GM06990 (cell line): ENCODE measurements at regions not wholly inside any gene's neighbourhood (a gene's known extent, or its start where the extent isn't known, plus 50 kb on each side); places are given as distances from the start of the nearest gene placed in this dataset.
"Not testable (repeated sequence)": the region's sequence is repeated elsewhere in the genome, so short reads cannot be mapped to it uniquely, and the experiment has no call there.

Experiments used
- DNase-seq: peaks from one replicate; pipeline ENCODE4 v3.0.0-alpha.2; 2011; ENCODE audit not compliant: insufficient read length; ENCODE audit errors: extremely low read depth
- H3K27me3 ChIP-seq: replicated peaks from 2 replicates; pipeline ENCODE4 v1.6.0; 2011; ENCODE audit warnings: low read length; ENCODE audit not compliant: control insufficient read depth, insufficient read depth
- H3K36me3 ChIP-seq: 2 replicates; pipeline ENCODE4 v1.5.1; 2011; ENCODE audit warnings: low read length; ENCODE audit not compliant: control insufficient read depth, insufficient read depth
- H3K4me3 ChIP-seq: replicated peaks from 2 replicates; pipeline ENCODE4 v1.5.1; 2011; ENCODE audit warnings: low read depth, mild to moderate bottlenecking, control low read depth, low read length
- CTCF ChIP-seq: IDR thresholded peaks from 2 replicates; pipeline ENCODE4 v1.5.1; 2011; ENCODE audit warnings: low read length, control low read depth, mild to moderate bottlenecking, inconsistent platforms; ENCODE audit not compliant: insufficient read depth, poor library complexity, severe bottlenecking

- no peaks in the 10 kb centered on the region for H3K27me3 ChIP-seq
Observed at GRCh38 chr18:59800897-59801296, 98.9 kb upstream of the PMAIP1 start.

GRCh38 chr18:59799383-59800015 lies 100.3 kb upstream of the PMAIP1 start:
- TF ChIP-seq CTCF = no peak
- no peaks in the 10 kb centered on the region for H3K36me3 ChIP-seq
- no peaks in the 10 kb centered on the region for H3K27me3 ChIP-seq
- H3K4me3 ChIP-seq = no peak overlapping the region
- no peak for DNase-seq

More at GRCh38 chr18:59800897-59801296, 98.9 kb upstream of the PMAIP1 start:
- H3K36me3 ChIP-seq = no peaks in the 10 kb centered on the region
- no peak for TF ChIP-seq CTCF
- DNase-seq = no peak
- no peak overlapping the region for H3K4me3 ChIP-seq

- Histone ChIP-seq H3K4me3 (no peak overlapping the region), H3K36me3 (no peaks in the 10 kb centered on the region), H3K27me3 (no peaks in the 10 kb centered on the region)
- DNase-seq = no peak
- TF ChIP-seq CTCF = no peak
Observed at GRCh38 chr18:59795882-59796281, 98.7 kb upstream of the CCBE1 start.

GRCh38 chr18:59792353-59792752 lies 95.1 kb upstream of the CCBE1 start:
- no peaks in the 10 kb centered on the region for H3K36me3 ChIP-seq
- no peak overlapping the region for H3K4me3 ChIP-seq
- DNase-seq = no peak
- H3K27me3 ChIP-seq = no peaks in the 10 kb centered on the region
- no peak for TF ChIP-seq CTCF

GRCh38 chr18:59790346-59790936 lies 93.2 kb upstream of the CCBE1 start:
- H3K36me3 ChIP-seq, H3K4me3 ChIP-seq: not testable (repeated sequence)

GRCh38 chr18:59788791-59789106 lies 91.5 kb upstream of the CCBE1 start:
- no peaks in the 10 kb centered on the region for H3K36me3 ChIP-seq
- no peaks in the 10 kb centered on the region for H3K27me3 ChIP-seq
- DNase-seq = no peak
- no peak overlapping the region for H3K4me3 ChIP-seq
- no peak for TF ChIP-seq CTCF

More at GRCh38 chr18:59790346-59790936, 93.2 kb upstream of the CCBE1 start:
- not testable (repeated sequence) for H3K27me3 ChIP-seq, DNase-seq
